GM12891 (cell line): ENCODE measurements at regions not wholly inside any gene's neighbourhood (a gene's known extent, or its start where the extent isn't known, plus 50 kb on each side); places are given as distances from the start of the nearest gene placed in this dataset.

ENCODE experiments used
- POLR2A ChIP-seq: IDR thresholded peaks from 2 replicates; pipeline ENCODE4 v1.6.1; 2011; ENCODE audit warnings: low read depth, low read length, control low read depth
- POLR2AphosphoS5 ChIP-seq: IDR thresholded peaks from 2 replicates; pipeline ENCODE4 v1.6.1; 2011; ENCODE audit warnings: low read depth, low read length, control low read depth
- TAF1 ChIP-seq: IDR thresholded peaks from 2 replicates; pipeline ENCODE4 v1.6.1; 2011; ENCODE audit warnings: low read depth, low read length, control low read depth

- TF ChIP-seq POLR2A, result no peak
- no peak for TF ChIP-seq POLR2AphosphoS5
- no peak for TF ChIP-seq TAF1
Observed at GRCh38 chr20:17859616-17860232, 108.9 kb downstream of the SNX5 start.
